PC-3 (cell line): ENCODE measurements at regions not wholly inside any gene's neighbourhood (a gene's known extent, or its start where the extent isn't known, plus 50 kb on each side); places are given as distances from the start of the nearest gene placed in this dataset.

Experiments
- ATAC-seq: fragments of 200-7000 bp; cut with Tn5 transposase; 2 replicates; pipeline ENCODE4 v1.9.1; 2020; ENCODE audit warnings: mild to moderate bottlenecking, moderate library complexity
- BruUV-seq: library from RNA; stranded (reverse); fragments of 400-500 nt; replicated peaks from 2 replicates; lab custom pipeline; 2021; lab: Mats Ljungman, UMichigan
- CTCF ChIA-PET: fragments of 300-600 bp; sonication (Branson Sonifier 250); formaldehyde crosslinking; loops from one replicate; lab custom pipeline; 2022; ENCODE audit warnings: antibody characterized with exemption; lab: Charles Lee
- POLR2A ChIA-PET: fragments of 300-600 bp; sonication (Branson Sonifier 250); formaldehyde crosslinking; loops from one replicate; lab custom pipeline; 2022; ENCODE audit warnings: antibody characterized with exemption; ENCODE audit not compliant: unreplicated experiment; lab: Charles Lee
- DNase-seq: peaks from one replicate; pipeline ENCODE4 v3.0.0-alpha.2; 2015
- H2AFZ ChIP-seq: fragments of 300-600 bp; sonication (generic); 2 replicates; pipeline ENCODE4 v1.6.0; 2016; ENCODE audit warnings: antibody characterized with exemption, low read length
- H3F3A ChIP-seq: fragments of 300-600 bp; sonication (generic); one replicate; pipeline ENCODE4 v1.6.0; 2017; ENCODE audit warnings: antibody characterized with exemption, low read length, control low read depth, mild to moderate bottlenecking; ENCODE audit not compliant: unreplicated experiment
- H3K27ac ChIP-seq: fragments of 300-600 bp; sonication (generic); 2 replicates; pipeline ENCODE4 v1.5.1; 2016; ENCODE audit warnings: mild to moderate bottlenecking, low read length
- H3K27me3 ChIP-seq: fragments of 300-600 bp; sonication (generic); 2 replicates; pipeline ENCODE4 v1.6.1; 2016; ENCODE audit warnings: low read length, mixed read lengths
- H3K36me3 ChIP-seq: fragments of 300-600 bp; sonication (generic); 2 replicates; pipeline ENCODE4 v1.6.1; 2016; ENCODE audit warnings: low read depth, mixed run types, low read length, mixed read lengths
- H3K4me1 ChIP-seq: fragments of 300-600 bp; sonication (generic); 2 replicates; pipeline ENCODE4 v1.5.1; 2016; ENCODE audit warnings: low read length; ENCODE audit not compliant: insufficient read depth
- H3K4me2 ChIP-seq: fragments of 300-600 bp; sonication (generic); 2 replicates; pipeline ENCODE4 v1.6.0; 2016; ENCODE audit warnings: low read length
- H3K4me3 ChIP-seq: fragments of 300-600 bp; sonication (generic); 2 replicates; pipeline ENCODE4 v1.5.1; 2016; ENCODE audit warnings: mild to moderate bottlenecking, low read length, mixed read lengths
- H3K79me2 ChIP-seq: fragments of 300-600 bp; sonication (generic); 2 replicates; pipeline ENCODE4 v1.6.1; 2017; ENCODE audit warnings: low read length, mixed read lengths
- H3K9ac ChIP-seq: fragments of 300-600 bp; sonication (generic); 2 replicates; pipeline ENCODE4 v1.6.0; 2016; ENCODE audit warnings: mild to moderate bottlenecking, low read length
- H3K9me2 ChIP-seq: fragments of 300-600 bp; sonication (generic); replicated peaks from 2 replicates; pipeline ENCODE4 v1.6.1; 2016; ENCODE audit warnings: mixed run types, low read length, mixed read lengths
- H3K9me3 ChIP-seq: fragments of 300-600 bp; sonication (generic); 2 replicates; pipeline ENCODE4 v1.6.1; 2016; ENCODE audit warnings: low read length, mixed read lengths
- H4K20me1 ChIP-seq: fragments of 300-600 bp; sonication (generic); 2 replicates; pipeline ENCODE4 v1.6.1; 2016; ENCODE audit warnings: low read length, mixed read lengths
- EZH2 ChIP-seq: fragments of 300-600 bp; sonication (generic); IDR thresholded peaks from one replicate; pipeline ENCODE4 v1.6.1; 2017; ENCODE audit warnings: antibody characterized with exemption, mild to moderate bottlenecking, low read length; ENCODE audit not compliant: unreplicated experiment
- EZH2phosphoT487 ChIP-seq: fragments of 300-600 bp; sonication (generic); IDR thresholded peaks from 2 replicates; pipeline ENCODE4 v1.6.1; 2018; ENCODE audit warnings: mild to moderate bottlenecking, antibody characterized with exemption, low read length, borderline replicate concordance
- intact Hi-C: fragments of 100-400 bp; cut with micrococcal nuclease; formaldehyde crosslinking; loops from 2 replicates; pipeline ENCODE4 v1.9.0; 2023
- TF ChIP-seq, protein P1 (sequence below): fragments of 300-600 bp; sonication (generic); conservative IDR thresholded peaks from 2 replicates; pipeline ENCODE4 v1.5.1; 2017; ENCODE audit warnings: antibody characterized with exemption, low read depth, mild to moderate bottlenecking, low read length

DNA sequence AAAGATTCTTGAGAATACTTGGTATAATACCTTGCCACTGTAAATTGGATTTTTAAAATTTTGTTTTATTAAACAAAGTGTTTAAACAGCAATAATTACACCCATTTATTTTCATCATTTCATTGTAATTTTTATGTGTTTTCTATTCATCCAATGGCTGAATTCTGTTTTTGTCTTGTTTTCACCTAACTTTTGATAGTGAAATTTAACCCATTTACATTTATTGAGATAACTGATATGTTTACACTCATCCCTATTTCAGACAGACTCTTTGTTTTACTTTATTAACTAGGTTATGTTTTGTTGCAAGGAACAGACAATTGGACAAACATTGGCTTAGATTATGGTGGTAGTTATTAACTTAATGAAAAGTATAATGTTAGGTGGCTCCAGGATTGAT is 113.1 kb upstream of the REG3A start:
- H3K9me3 ChIP-seq: peaks cover 24% of the 10 kb centered on the region
- no peaks in the 10 kb centered on the region for H3K4me1 ChIP-seq
- H3K27me3 ChIP-seq: no peaks in the 10 kb centered on the region
- H3K4me3 ChIP-seq: no peak overlapping the region
- no peak for DNase-seq
- no peaks in the 10 kb centered on the region for H4K20me1 ChIP-seq
- CTCF ChIA-PET: no interaction called here
- H3K4me2 ChIP-seq: no peak overlapping the region
- H3K79me2 ChIP-seq: no peaks in the 10 kb centered on the region
- H3K27ac ChIP-seq: no peak overlapping the region
- H3K9ac ChIP-seq: no peak overlapping the region
- no peak for ATAC-seq
- H2AFZ ChIP-seq: no peak overlapping the region
- no peaks in the 10 kb centered on the region for H3K9me2 ChIP-seq
- no TSS peak for BruUV-seq
- intact Hi-C loops: no loop called here
- H3K36me3 ChIP-seq: no peaks in the 10 kb centered on the region
- TF ChIP-seq EZH2phosphoT487 (no peak), EZH2 (no peak)
- TF ChIP-seq, protein P1, sequence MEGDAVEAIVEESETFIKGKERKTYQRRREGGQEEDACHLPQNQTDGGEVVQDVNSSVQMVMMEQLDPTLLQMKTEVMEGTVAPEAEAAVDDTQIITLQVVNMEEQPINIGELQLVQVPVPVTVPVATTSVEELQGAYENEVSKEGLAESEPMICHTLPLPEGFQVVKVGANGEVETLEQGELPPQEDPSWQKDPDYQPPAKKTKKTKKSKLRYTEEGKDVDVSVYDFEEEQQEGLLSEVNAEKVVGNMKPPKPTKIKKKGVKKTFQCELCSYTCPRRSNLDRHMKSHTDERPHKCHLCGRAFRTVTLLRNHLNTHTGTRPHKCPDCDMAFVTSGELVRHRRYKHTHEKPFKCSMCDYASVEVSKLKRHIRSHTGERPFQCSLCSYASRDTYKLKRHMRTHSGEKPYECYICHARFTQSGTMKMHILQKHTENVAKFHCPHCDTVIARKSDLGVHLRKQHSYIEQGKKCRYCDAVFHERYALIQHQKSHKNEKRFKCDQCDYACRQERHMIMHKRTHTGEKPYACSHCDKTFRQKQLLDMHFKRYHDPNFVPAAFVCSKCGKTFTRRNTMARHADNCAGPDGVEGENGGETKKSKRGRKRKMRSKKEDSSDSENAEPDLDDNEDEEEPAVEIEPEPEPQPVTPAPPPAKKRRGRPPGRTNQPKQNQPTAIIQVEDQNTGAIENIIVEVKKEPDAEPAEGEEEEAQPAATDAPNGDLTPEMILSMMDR: no peak
- H3F3A ChIP-seq: no peaks in the 10 kb centered on the region
- POLR2A ChIA-PET: no interaction called here

GRCh38 chr2:79271456-79271855 is 111.9 kb upstream of the REG3A start:
- CTCF ChIA-PET: no interaction called here
- no peaks in the 10 kb centered on the region for H3K36me3 ChIP-seq

DNA sequence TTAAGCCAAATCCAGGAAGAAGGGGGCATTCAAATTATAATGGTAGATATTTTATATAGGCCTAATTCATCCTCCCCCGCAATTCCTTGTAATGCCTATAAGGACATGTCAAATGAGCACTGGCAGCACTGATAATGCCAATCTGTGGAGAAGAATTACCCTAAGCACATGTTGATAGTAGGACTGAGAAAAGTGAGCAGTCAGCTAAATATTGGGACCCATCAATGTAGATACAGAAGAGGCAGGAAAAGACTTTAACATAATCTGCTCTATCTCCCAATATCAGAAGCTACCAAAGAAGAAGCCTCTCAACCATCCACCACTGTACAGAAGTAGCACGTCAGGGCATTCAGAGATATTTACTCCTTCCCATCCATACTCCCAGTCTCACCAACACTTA is 101.3 kb upstream of the REG3A start:
- Histone ChIP-seq H3K27ac (no peak overlapping the region), H3K4me1 (no peaks in the 10 kb centered on the region), H4K20me1 (no peaks in the 10 kb centered on the region), H3K79me2 (no peaks in the 10 kb centered on the region), H3K9ac (no peak overlapping the region), H3K4me2 (no peak overlapping the region), H3K36me3 (no peaks in the 10 kb centered on the region; the same call in 1 of the 2 replicates), H2AFZ (no peak overlapping the region), H3K9me2 (no peaks in the 10 kb centered on the region), H3K9me3 (0 out of 2 replicates have a peak, but pooled peaks cover 9% of the 10 kb centered on the region), H3K27me3 (no peaks in the 10 kb centered on the region), H3F3A (no peaks in the 10 kb centered on the region), H3K4me3 (no peak overlapping the region)
- CTCF ChIA-PET: no interaction called here
- no peak for TF ChIP-seq EZH2
- no peak for TF ChIP-seq EZH2phosphoT487
- TF ChIP-seq, protein P1: no peak
- POLR2A ChIA-PET: no interaction called here
- BruUV-seq: no TSS peak
- ATAC-seq (no peak), DNase-seq (no peak)
- intact Hi-C loops: no loop called here

More at GRCh38 chr2:79271456-79271855, 111.9 kb upstream of the REG3A start:
- H3F3A ChIP-seq: no peaks in the 10 kb centered on the region
- no peak overlapping the region for H3K4me2 ChIP-seq
- intact Hi-C loops: no loop called here
- DNase-seq (no peak), ATAC-seq (no peak)
- TF ChIP-seq EZH2phosphoT487 (no peak), EZH2 (no peak)
- TF ChIP-seq, protein P1: no peak
- POLR2A ChIA-PET: no interaction called here
- no peaks in the 10 kb centered on the region for H3K27me3 ChIP-seq
- H3K27ac ChIP-seq: no peak overlapping the region
- H2AFZ ChIP-seq: no peak overlapping the region
- peaks cover 24% of the 10 kb centered on the region for H3K9me3 ChIP-seq
- H3K79me2 ChIP-seq: no peaks in the 10 kb centered on the region
- no peaks in the 10 kb centered on the region for H3K9me2 ChIP-seq
- H3K9ac ChIP-seq: no peak overlapping the region
- no peak overlapping the region for H3K4me3 ChIP-seq
- H3K4me1 ChIP-seq: no peaks in the 10 kb centered on the region
- H4K20me1 ChIP-seq: no peaks in the 10 kb centered on the region
- BruUV-seq: no TSS peak
